ENCODE measurements at regions not wholly inside any gene's neighbourhood (a gene's known extent, or its start where the extent isn't known, plus 50 kb on each side); places are given as distances from the start of the nearest gene placed in this dataset.

DNA sequence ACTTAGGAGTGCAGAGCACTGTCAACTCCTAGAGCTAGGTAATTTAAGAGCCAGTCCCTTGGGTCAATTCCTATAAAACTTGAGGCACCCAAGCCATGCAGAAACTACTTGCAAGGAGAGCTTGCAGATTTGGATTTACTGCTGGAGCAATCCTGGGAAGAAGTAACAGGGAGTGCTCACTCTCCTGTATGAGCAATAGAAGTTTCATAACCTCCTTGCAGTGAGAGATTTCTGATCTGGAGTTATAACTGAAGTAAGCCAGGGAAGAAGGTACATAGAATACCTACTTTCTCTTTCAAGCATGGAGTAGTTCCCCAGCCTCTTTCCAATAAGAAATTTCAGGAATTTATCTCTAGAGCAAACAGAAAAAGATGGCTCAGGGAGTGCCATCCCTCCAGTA, 650.1 kb upstream of the USP15 start:
- H3K4me2 ChIP-seq (ENCODE audit: low read depth, low read length, poor library complexity, severe bottlenecking): no peak overlapping the region
- H3K9ac ChIP-seq (ENCODE audit: low read depth, low read length, poor library complexity, severe bottlenecking): no peak overlapping the region
- H3F3A ChIP-seq (ENCODE audit: low read depth): no peaks in the 10 kb centered on the region
- H3K4me3 ChIP-seq (ENCODE audit: low read length, poor library complexity, severe bottlenecking): no peak overlapping the region
- H3K79me2 ChIP-seq (ENCODE audit: insufficient read depth, low read length): no peaks in the 10 kb centered on the region
- H4K20me1 ChIP-seq (ENCODE audit: insufficient read depth, low read length, poor library complexity, severe bottlenecking): no peaks in the 10 kb centered on the region
- no peaks in the 10 kb centered on the region for H3K36me3 ChIP-seq (ENCODE audit: insufficient read depth, low read length)
- no peaks in the 10 kb centered on the region for H3K27me3 ChIP-seq (ENCODE audit: insufficient read depth, low read length, poor library complexity, severe bottlenecking)
- no peaks in the 10 kb centered on the region for H3K9me2 ChIP-seq (replicated peaks; ENCODE audit: low read depth, low read length)
- no peaks in the 10 kb centered on the region for H3K9me3 ChIP-seq (ENCODE audit: insufficient read depth, low read depth, low read length)
- no peaks in the 10 kb centered on the region for H3K4me1 ChIP-seq (ENCODE audit: insufficient read depth, low read length, poor library complexity, severe bottlenecking)
- TF ChIP-seq EZH2phosphoT487 (IDR thresholded peaks at IDR 0.05; ENCODE audit: borderline replicate concordance): no peak
- TF ChIP-seq, protein P1, sequence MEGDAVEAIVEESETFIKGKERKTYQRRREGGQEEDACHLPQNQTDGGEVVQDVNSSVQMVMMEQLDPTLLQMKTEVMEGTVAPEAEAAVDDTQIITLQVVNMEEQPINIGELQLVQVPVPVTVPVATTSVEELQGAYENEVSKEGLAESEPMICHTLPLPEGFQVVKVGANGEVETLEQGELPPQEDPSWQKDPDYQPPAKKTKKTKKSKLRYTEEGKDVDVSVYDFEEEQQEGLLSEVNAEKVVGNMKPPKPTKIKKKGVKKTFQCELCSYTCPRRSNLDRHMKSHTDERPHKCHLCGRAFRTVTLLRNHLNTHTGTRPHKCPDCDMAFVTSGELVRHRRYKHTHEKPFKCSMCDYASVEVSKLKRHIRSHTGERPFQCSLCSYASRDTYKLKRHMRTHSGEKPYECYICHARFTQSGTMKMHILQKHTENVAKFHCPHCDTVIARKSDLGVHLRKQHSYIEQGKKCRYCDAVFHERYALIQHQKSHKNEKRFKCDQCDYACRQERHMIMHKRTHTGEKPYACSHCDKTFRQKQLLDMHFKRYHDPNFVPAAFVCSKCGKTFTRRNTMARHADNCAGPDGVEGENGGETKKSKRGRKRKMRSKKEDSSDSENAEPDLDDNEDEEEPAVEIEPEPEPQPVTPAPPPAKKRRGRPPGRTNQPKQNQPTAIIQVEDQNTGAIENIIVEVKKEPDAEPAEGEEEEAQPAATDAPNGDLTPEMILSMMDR (conservative IDR thresholded peaks at IDR 0.05; ENCODE audit: low read length): no peak
- H2AFZ ChIP-seq (ENCODE audit: low read length): no peak overlapping the region

DNA sequence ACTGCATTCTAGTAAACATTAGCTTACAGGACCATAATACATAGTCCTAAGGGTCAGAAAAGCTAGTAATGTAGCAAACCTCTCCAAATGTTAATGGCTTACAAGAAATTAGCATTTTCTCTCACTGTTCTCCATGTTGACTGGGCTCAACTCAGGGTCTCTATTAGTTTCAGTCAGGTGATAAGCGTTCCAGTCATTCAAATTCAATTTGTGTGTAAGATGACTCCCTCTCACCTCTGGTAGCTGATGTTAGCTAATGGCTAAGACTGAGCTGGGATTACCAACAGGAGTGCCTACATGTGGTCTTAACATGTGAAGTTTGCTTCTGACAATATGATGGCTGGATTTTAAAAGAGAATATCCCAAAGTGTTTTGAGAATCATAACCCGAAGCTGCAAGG, 630.5 kb upstream of the USP15 start:
- no peak overlapping the region for H2AFZ ChIP-seq (ENCODE audit: low read length)
- H3K4me3 ChIP-seq (ENCODE audit: low read length, poor library complexity, severe bottlenecking): no peak overlapping the region
- TF ChIP-seq, protein P1 (conservative IDR thresholded peaks at IDR 0.05; ENCODE audit: low read length): no peak
- TF ChIP-seq EZH2phosphoT487 (IDR thresholded peaks at IDR 0.05; ENCODE audit: borderline replicate concordance): no peak

DNA sequence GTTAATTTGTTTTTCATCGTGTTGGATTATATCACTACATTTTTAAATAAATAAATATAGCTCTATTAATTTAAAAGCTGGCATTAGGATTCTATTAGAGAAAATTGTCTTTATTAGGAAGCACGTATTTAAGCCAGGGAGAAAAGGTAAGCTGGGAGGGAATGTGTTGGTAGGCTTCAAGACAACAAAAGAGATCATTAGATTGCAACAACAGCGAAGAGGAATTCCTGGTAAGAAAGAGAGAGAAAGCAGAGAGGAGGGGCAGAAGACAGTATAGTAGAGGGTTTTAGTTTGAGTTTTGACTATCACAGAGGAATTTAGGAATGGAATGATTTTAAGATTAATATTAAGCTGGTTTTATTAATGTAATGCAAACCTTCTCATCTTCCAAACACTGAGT, 613.6 kb upstream of the USP15 start:
- Histone ChIP-seq H3K4me1 (ENCODE audit: insufficient read depth, low read length, poor library complexity, severe bottlenecking) (no peaks in the 10 kb centered on the region), H3K9me2 (replicated peaks; ENCODE audit: low read depth, low read length) (no peaks in the 10 kb centered on the region), H3K79me2 (ENCODE audit: insufficient read depth, low read length) (no peaks in the 10 kb centered on the region), H3K4me3 (ENCODE audit: low read length, poor library complexity, severe bottlenecking) (no peak overlapping the region), H3K9me3 (ENCODE audit: insufficient read depth, low read depth, low read length) (no peaks in the 10 kb centered on the region), H3K36me3 (ENCODE audit: insufficient read depth, low read length) (no peaks in the 10 kb centered on the region), H3K27me3 (ENCODE audit: insufficient read depth, low read length, poor library complexity, severe bottlenecking) (no peaks in the 10 kb centered on the region), H3K4me2 (ENCODE audit: low read depth, low read length, poor library complexity, severe bottlenecking) (no peak overlapping the region), H4K20me1 (ENCODE audit: insufficient read depth, low read length, poor library complexity, severe bottlenecking) (no peaks in the 10 kb centered on the region), H3K9ac (ENCODE audit: low read depth, low read length, poor library complexity, severe bottlenecking) (no peak overlapping the region), H3F3A (ENCODE audit: low read depth) (no peaks in the 10 kb centered on the region), H2AFZ (ENCODE audit: low read length) (no peak overlapping the region)
- TF ChIP-seq, protein P1 (conservative IDR thresholded peaks at IDR 0.05; ENCODE audit: low read length): no peak
- TF ChIP-seq EZH2phosphoT487 (IDR thresholded peaks at IDR 0.05; ENCODE audit: borderline replicate concordance): no peak

More for the DNA sequence above, 630.5 kb upstream of the USP15 start:
- Histone ChIP-seq H3K4me2 (ENCODE audit: low read depth, low read length, poor library complexity, severe bottlenecking) (no peak overlapping the region), H4K20me1 (ENCODE audit: insufficient read depth, low read length, poor library complexity, severe bottlenecking) (no peaks in the 10 kb centered on the region), H3K36me3 (ENCODE audit: insufficient read depth, low read length) (no peaks in the 10 kb centered on the region), H3K79me2 (ENCODE audit: insufficient read depth, low read length) (no peaks in the 10 kb centered on the region), H3K9me3 (ENCODE audit: insufficient read depth, low read depth, low read length) (no peaks in the 10 kb centered on the region), H3K4me1 (ENCODE audit: insufficient read depth, low read length, poor library complexity, severe bottlenecking) (no peaks in the 10 kb centered on the region), H3F3A (ENCODE audit: low read depth) (no peaks in the 10 kb centered on the region), H3K9ac (ENCODE audit: low read depth, low read length, poor library complexity, severe bottlenecking) (no peak overlapping the region), H3K9me2 (replicated peaks; ENCODE audit: low read depth, low read length) (no peaks in the 10 kb centered on the region), H3K27me3 (ENCODE audit: insufficient read depth, low read length, poor library complexity, severe bottlenecking) (no peaks in the 10 kb centered on the region)

All from Loucy (cell line).